ENCODE measurements at regions not wholly inside any gene's neighbourhood (a gene's known extent, or its start where the extent isn't known, plus 50 kb on each side); places are given as distances from the start of the nearest gene placed in this dataset.
"Not testable (repeated sequence)": the region's sequence is repeated elsewhere in the genome, so short reads cannot be mapped to it uniquely, and the experiment has no call there.

DNA sequence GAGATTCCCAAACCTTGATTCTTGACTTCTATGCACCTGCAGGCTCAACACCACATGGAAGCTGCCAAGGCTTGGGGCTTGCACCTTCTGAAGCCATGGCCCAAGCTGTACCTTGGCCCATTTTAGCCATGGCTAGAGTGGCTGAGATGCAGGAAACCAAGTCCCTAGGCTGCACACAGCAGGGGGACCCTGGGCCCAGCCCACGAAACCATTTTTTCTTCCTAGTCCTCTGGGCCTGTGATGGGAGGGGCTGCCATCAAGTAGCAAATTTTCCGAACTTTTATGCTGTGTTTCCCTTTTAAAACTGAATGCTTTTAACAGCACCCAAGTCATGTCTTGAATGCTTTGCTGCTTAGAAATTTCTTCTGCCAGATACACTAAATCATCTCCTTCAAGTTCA lies 253.9 kb upstream of the RPS23 start:
- DNase-seq: not testable (repeated sequence)

DNA sequence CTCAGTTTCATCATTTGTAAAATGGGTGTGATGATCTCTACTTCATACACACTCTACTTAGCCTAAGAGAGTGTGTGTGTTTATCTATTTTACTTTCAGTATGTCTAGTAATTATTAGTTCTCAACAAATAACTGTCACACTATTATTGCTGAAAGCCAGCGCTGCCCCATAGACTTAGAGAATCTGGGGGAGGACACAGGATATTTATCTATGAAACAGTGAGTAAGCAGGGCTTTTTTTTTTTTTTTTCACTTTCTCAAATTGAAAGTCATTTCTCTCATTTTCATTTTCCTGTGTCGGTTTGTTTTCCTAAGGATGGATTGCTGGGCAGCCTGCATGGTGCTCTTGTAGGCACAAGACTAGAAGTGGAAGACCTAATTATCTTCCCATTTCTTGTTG lies 248.4 kb upstream of the RPS23 start:
- no peak for DNase-seq

DNA sequence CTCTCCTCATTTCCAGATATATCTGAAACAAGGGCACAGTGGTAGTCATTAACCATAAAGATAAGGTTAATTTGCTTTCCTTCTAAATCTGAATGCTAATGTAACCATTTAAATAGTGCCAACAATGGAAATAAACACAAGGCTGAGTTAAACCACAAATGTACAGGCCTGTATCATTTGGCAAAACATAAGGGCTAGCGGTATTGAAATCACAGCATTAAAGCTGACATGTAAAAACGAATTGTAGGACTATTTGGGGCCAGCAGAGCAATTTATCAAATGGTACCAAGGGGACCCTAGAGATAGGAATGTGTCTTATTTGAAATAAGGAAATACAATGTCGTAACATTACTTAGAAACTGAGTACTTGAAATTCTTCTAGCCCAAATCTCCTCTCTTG lies 247.5 kb upstream of the RPS23 start:
- DNase-seq: peak; percentile 6

DNA sequence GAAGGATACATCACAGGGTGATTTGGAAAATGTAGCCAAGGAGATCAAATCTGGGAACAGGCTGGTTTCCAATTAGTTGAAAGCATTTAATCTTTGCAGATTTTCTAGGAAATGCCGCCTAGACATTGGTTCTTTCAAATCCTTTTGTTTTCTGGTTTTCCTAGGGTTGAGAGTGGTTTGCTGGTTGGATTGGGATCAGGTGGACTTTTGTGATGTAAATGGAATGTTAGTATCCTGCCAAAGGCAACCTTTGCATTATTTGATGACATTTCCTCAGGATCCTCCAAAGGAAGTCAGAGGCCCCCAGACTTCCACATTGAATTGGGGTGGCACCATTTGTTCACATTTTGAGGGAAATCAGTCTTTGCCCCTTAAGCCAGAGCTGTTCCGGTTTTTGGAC lies 245.5 kb upstream of the RPS23 start:
- DNase-seq: no peak

DNA sequence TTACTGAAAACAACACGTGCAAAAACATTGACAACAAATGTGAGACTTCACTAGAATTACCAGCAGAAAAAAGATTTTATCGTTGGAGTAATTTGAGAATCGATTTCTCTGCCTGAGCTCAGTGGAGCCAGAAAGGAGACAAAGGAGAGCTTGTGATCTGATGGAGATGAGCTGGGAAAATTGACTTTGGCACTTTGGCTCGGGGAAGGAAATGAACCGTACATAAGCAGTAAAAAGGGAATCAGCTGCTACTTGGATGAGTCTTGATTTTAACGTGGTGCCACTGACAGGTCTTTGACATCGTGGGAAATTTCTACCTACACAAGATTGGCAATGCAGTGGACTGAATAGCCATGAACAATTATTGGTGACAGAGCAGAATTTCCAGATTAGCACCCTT lies 244.7 kb upstream of the RPS23 start:
- DNase-seq: no peak

DNA sequence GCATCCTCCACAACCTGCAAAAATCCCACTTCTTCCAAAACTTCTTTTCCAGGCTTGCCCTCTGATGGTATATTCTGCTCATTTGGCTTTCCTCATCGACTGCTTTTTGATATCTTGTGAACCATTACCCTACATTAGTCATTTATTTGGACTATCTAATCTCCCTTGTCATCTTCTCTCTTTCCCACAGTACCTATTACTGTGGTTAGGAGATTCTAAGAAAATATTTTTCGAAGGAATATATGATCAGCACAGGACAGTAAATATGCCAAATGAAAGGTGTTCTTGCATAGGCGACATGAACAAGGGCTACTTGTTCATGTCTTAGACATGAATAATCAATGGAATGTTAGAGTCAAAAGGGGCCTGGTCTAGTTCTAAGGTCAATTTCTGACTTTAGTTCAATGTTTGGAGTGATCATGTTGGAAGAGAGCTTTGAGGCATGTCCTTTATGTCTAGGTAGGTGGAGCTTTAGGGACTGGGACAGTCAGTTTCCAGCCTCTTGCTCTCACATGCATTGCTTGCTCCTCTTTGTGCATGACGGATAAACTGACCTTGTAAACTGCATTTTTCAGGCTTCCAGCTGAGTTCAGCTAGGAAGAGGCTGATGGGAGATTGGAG lies 243.4 kb upstream of the RPS23 start:
- DNase-seq: no peak

DNA sequence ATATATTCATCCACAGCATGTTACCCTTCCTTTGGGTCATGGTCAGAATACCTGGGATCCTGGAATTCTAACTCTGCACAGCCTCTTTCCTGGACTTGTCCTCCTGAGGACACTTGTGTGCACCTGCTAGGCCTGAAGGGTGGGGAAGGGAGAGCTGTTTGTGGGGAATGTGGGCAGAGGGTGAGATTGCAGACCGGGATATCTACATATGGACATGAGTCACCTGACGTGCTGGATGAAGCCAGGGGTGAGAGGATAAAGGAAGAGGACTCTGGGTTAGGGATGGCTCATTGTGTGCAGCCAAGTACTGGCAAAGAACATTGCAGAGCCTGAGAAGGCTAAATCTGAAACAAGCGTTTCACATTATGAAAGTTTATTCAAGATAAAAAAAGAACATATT lies 241.4 kb upstream of the RPS23 start:
- no peak for DNase-seq

DNA sequence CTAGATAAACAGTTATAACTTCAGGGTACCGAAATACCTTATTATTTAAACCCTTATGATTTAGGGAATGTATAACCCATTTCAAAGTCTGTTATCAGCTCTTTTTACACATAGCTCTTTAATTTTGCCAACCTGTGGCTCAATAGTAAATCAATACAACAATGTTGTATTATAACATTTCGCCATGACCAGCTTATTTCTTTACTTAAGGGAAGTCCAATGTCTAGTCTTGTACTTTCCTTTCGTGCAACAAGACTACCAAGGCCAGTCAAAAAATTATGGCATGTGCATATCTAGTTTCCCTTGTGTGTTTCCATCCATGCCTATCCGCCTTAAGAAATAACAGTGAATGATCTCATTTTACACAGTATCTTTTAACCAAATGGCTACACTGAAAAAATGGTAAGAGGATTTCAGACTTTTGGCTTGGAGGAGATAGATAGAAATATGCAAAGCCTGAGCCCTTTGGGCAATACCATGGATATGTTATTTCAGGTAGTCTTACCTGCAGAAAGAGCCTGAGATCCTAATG lies 239.5 kb upstream of the RPS23 start:
- no peak for DNase-seq

DNA sequence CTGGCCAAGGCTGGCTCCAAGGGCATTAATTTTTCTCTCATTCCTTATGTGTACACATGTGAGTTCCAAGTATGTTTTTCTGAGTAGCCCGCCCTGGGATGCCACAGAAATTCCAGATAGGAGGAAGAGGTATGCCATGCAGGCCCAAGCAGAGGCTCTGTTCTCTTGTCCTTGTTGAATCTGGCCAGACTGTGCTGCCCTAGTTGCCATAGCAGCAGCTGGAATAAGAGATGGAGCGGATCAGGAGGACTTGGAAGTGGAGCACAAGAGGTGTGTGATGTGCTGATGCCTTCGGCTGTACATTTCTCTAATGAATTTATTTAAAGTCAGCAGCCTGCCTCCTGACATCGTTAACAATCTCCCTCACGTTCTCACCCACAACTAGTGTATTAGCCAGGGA lies 235.6 kb upstream of the RPS23 start:
- no peak for DNase-seq

DNA sequence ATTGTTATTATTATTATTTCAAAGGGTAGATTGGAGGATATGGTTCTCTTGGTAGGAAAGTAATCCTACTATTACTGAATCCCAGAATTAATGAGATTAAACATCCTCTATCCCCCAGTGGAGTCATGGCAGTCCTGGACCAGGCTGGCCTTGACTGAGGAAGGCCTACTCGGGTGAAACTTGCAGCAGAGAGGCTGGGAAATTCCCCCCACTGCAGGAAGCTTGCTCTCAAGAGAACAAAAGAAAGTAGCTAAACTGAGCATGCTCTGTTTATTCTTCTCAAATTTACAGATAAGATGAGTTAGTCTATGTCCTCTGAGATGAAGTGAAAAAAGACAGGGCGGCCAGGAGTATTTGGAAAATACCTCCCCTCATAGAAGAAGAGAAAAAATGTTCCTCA lies 233.9 kb upstream of the RPS23 start:
- no peak for DNase-seq

DNA sequence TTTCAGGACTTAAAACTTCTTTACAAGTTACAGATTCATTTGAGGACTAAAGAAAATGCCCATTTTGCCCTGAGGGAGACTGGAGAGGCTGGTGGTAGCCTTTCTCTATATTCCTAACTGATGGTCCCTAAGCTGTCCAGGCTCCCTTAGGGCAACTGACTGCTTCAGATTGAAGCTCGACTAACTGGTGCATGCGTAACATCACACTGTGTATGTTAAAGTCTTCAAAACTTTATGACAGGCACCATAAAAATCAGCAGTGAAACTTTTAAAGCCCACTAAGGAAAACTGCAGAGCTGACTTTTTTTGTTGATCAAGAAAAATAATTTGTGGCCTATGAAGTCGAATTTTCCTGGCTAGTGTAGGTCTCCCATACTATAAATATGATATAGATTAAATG lies 233.0 kb upstream of the RPS23 start:
- DNase-seq: no peak

DNA sequence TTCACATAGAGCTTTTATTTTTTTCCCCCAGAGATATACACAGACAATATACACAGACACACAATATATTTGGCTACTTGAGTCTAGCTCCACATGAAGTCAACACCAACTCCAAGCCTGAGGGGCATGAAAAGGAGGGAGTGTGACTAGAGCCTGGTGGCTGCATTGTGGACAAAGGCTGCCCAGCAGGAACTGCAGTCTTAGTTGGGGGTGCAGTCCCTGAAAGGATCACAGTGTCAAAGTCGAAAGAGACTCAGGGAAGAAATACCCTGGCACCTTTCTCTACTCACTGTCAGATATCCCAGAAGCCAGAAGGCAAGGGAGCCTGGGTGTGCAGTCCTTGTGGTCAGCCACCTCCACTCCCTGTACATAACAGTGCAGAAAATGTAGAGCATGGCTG lies 231.6 kb upstream of the RPS23 start:
- DNase-seq: no peak

DNA sequence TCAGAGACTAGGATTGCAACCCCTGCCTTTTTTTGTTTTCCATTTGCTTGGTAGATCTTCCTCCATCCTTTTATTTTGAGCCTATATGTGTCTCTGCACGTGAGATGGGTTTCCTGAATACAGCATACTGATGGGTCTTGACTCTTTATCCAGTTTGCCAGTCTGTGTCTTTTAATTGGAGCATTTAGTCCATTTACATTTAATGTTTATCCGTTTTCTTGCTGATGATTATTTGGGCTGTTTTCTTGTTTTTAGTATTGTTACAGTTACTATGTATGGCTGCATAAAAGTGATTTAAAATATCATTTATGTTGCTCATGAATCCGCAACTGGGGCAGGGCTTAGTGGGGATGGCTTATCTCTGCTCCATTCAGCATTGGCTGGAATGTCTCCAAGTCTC lies 228.2 kb upstream of the RPS23 start:
- not testable (repeated sequence) for DNase-seq

DNA sequence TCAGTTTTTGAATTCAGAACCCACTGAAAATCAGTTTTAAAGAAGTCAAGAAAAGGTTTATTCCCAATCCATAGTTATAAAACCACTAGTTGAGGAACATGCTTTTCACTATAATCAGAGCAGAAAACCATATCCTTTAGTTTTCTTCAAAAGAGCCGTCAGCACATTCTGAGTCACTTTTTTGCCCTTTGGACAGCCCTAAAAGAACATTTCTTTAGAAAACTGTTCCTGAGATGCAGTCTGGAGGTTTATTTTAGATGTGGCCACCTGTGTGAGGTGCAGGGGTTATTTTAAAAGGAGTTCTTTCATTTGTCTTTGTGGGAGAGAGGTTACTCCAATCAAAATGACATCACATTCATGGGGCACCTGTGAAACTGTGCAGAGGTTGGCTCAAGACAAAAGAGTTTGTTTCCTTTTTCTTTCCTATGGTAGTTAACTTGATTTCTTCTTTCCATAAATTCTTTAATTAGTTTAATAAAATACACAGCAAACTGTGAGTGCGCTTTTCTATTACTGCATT lies 221.6 kb upstream of the RPS23 start:
- no peak for DNase-seq

DNA sequence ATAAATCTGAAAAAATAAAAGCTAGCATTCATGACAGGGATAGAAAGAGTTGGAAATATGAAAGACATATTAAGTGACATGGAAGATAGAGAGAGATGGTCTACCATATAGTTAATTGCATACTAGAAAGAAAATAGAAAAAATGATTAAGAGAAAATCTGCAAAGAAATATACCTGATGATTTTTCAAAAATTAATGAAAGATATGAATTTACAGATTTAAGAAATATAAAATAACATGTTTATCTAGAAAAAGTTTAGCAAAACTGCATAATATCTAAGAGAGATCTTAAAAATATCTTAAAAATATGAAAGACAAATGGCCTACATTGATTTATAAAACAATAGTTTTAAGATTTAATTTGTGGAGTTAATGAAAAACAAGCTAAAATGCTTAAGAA lies 219.1 kb upstream of the RPS23 start:
- DNase-seq: no peak

DNA sequence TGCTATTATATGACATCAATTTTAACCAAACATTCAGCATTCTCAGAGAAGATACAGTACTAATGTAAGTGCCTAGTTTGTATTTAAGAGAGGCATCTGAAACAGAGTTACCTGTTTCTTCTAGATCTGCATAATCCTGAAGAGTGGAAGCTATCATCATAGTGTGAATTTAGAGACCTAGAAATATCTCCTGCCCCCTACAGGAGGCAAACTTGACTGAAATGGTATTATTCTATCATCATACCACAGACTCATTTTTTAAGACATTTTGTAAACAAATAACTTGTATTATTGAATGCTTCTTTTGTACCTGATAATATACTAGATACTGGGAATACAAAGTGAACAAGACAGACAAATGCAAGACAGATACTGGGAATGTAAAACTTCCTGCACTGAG lies 216.8 kb upstream of the RPS23 start:
- peak; percentile 3 for DNase-seq

DNA sequence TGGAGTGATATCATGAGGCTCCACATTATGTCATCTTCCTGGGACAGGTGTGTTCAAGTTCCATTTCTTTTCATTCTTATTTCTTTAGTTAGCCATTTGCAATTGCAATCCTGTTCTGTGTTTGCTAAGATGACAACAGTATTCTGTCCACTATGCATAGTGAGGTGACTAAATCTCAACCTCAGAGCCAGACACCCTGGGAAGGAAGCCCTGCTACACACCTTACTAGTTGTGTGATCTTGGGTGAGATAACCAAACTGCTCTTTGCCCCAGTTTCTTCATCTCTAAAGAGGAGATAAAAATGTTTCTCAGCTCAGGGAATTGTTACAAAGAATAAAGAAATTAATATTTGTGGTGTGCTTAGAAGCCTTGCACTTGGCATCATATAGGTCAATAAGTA lies 215.1 kb upstream of the RPS23 start:
- DNase-seq: no peak

DNA sequence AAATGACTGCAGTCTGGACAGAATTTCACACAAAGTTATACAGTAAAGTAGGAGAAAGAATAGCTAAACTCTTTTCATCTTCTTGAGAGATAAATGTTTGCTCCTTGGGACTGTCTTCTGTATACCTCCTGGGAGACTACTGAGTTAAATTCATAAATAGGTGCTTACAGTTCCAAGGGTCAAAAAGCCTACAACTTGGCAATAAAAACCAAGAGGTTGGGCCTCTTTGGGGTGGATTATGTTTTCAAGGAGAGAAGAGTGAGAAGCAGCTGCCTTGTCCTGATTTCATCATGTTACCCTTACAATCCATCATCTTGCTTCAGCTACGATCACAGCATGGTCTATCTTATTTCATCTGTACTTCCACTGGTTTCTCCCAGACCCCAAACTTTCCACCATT lies 213.2 kb upstream of the RPS23 start:
- no peak for DNase-seq

DNA sequence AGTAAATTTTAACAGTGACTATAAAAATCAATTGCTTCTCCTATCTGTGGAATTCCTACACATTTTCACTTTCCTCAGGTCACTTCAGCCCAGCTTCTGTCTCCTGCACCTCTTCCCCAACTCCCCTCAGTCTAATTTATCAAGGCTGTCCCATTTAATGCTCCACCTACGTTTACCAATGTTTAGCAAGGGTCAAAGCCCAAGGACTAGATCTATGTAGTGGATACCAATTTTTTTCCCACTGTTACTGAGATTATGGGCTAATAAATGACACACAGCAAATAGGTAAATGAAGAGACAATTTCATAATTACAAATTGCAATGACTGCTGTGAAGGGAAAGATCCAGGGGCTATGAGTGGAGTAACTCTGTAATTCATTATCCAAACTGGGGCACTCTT lies 211.5 kb upstream of the RPS23 start:
- no peak for DNase-seq

DNA sequence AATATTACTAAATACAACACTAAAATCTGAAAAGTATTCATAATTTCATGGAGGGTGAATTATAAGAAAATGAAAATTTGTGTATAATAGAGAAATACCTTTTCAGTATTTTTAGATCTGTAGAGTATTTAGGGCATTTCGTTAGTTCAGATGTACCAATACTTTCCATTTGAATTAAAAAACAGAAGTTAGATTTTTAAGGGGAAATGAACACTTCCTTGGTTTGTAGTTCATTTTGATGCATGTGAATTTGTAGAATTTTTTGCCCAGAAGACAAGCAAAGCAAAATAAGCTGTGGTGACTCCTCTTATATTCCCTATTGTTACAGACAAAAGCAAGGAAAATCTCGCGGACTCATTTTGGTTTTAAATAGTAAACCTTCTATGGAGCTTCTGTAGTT lies 209.0 kb upstream of the RPS23 start:
- no peak for DNase-seq

DNA sequence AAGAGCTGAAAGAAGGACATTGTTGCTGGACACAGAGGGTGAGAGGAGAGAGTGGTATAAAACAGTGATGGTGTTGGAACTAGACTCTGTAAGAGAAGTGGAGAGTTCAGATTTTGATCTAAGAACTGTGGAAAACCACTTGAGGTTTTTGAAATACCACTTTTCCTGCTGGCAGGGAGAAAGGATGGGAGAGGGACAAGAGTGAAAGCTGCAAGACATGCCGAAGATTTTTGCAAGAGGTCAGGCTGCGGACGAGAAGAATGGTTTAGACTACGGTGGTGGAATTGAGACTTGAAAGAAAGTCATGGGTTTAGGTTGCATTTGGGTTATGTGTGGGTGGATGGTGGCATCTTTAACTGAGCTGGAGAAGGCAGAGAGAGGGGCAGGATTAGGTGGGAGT lies 202.2 kb upstream of the RPS23 start:
- no peak for DNase-seq

DNA sequence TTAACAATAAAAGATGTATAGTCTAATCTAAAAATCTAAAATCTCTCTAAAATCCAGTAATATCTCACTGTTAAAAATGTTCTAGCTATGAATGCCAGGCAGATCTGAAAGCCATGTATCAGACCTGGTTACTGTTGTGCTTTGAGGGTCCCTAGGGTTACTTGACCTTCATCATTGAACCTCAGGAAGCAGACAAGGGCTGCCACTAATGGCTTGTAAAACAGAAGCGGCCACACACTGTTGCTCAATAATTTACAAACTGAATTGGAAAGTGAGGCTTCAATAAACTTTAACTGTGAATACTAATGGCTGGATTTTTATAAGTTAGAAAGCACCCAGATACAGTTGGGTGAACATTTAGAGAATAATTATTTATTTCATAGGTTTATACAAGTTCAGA lies 198.0 kb upstream of the RPS23 start:
- no peak for DNase-seq

DNA sequence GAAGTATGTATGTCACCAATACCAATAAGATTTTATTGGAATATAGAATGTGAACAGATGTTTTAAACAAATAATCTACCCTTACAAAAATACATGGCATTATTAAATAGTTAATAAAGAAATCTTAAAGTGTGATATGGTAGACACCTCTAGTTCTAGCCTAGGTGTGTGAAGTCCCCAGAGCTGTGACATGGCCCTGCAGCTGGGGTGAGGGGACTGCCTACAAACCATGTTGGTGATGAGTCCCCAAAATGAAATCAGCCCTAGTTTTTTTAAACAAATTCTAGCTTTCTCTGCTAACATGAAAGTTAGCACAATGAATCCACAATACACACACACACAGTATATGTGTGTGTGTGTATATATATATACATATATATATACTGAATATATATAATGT lies 195.1 kb upstream of the RPS23 start:
- DNase-seq: no peak

DNA sequence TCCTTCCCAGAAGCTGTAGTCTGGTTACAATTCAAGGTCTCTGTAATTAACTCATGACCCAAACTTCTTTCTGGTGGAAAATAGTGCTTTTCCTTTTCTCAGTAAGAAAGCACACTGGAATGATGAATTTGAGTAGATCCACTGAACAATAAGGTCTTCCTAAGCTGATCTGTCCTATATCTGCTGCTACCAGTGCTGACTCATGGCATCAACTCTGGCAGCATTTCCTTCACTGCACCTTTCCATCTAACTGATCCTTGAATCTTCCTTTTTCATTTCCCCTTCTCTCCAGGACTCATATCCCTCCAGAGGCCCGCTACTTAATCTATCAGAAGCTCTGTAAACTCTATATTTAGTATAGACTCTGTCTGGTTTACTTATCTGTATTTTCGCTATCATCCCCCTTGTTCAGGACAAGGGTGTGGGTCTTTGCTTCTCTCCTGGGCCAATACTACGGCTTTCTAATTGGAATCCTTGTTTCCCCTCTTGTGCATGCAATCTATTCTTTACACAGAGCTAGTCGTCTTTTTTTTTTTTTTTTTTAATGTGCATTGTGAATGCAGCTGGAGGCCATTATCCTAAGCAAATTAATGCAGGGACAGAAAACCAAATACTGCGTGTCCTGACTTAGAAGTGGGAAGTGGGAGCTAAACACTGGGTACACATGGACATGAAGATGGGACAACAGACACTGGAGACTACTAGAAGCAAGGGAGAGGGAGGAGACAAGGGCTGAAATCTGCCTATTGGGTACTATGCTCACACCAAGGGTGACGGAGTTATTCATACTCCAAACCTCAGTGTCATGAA lies 192.2 kb upstream of the RPS23 start:
- no peak for DNase-seq
